Fibroblast of lung (primary cell): ENCODE measurements at regions not wholly inside any gene's neighbourhood (a gene's known extent, or its start where the extent isn't known, plus 50 kb on each side); places are given as distances from the start of the nearest gene placed in this dataset.

ENCODE experiments used
- CTCF ChIP-seq, 2 donors: IDR thresholded peaks in 1 of 2; conservative IDR thresholded peaks in 1 of 2; 1 replicate in 1 of 2; 2 replicates in 1 of 2; pipeline ENCODE4 v1.5.1; 2011 to 2012; ENCODE audit warnings: low read length in 2 of 2, control low read depth in 1 of 2, inconsistent platforms in 1 of 2, low read depth in 1 of 2, mild to moderate bottlenecking in 1 of 2
- EZH2 ChIP-seq: IDR thresholded peaks from 2 replicates; pipeline ENCODE4 v1.5.1; 2012; ENCODE audit warnings: low read length, control low read depth, mild to moderate bottlenecking; ENCODE audit errors: missing control alignments

GRCh38 chr14:28671425-28671824, 95.2 kb upstream of the FOXG1 start:
- TF ChIP-seq CTCF (conservative IDR thresholded peaks at IDR 0.05 in 1 of 2, IDR thresholded peaks at IDR 0.05 in 1 of 2; ENCODE audit: low read depth in 1 of 2, low read length in 2 of 2) (no peak), EZH2 (no peak)
